Tibial nerve (tissue), 4 donors: ENCODE measurements at regions not wholly inside any gene's neighbourhood (a gene's known extent, or its start where the extent isn't known, plus 50 kb on each side); places are given as distances from the start of the nearest gene placed in this dataset.

Experiments used
- DNase-seq, 2 donors: peaks; one replicate each; pipeline ENCODE4 v3.0.0-alpha.2; 2019; ENCODE audit warnings: low spot score in 2 of 2
- H3K27ac ChIP-seq, 4 donors: fragments of 200-600 bp; sonication (generic) in 3 of 4; one replicate each; pipeline ENCODE4 v1.5.1; 2017 to 2019; ENCODE audit warnings: mild to moderate bottlenecking in 1 of 4
- H3K27me3 ChIP-seq, 2 donors: fragments of 200-600 bp; sonication (generic) in 1 of 2; one replicate each; pipeline versions ENCODE4 v1.5.1 to v1.6.0; 2017 to 2019
- H3K36me3 ChIP-seq, 3 donors: fragments of 200-600 bp; sonication (generic); one replicate each; pipeline ENCODE4 v1.5.1; 2018 to 2019
- H3K4me1 ChIP-seq, 4 donors: fragments of 200-600 bp; sonication (generic) in 3 of 4; one replicate each; pipeline ENCODE4 v1.5.1; 2017 to 2019
- H3K4me3 ChIP-seq, 4 donors: fragments of 200-600 bp; sonication (generic) in 3 of 4; one replicate each; pipeline ENCODE4 v1.5.1; 2017 to 2019; ENCODE audit warnings: mild to moderate bottlenecking in 1 of 4, moderate library complexity in 1 of 4
- H3K9me3 ChIP-seq, 4 donors: fragments of 200-600 bp; sonication (generic) in 3 of 4; one replicate each; pipeline ENCODE4 v1.5.1; 2017 to 2019
- EP300 ChIP-seq, 2 donors: sonication (generic); formaldehyde crosslinking; IDR thresholded peaks; one replicate each; pipeline ENCODE4 v1.6.1; 2017; ENCODE audit warnings: antibody characterized with exemption in 2 of 2, mild to moderate bottlenecking in 1 of 2
- POLR2A ChIP-seq, 2 donors: fragments of 450-650 bp; IDR thresholded peaks; one replicate each; pipeline ENCODE4 v1.6.1; 2017; ENCODE audit warnings: antibody characterized with exemption in 2 of 2, mild to moderate bottlenecking in 2 of 2, moderate library complexity in 2 of 2
- WGBS, 2 donors: methylation state at CpG; one replicate each; pipeline ENCODE4 v1.1.5; 2018; 5-methylcytosine and 5-hydroxymethylcytosine counted together
- TF ChIP-seq, protein P1 (sequence below), 5 experiments: fragments of 200-600 bp in 3 of 5; fragments of 450-650 bp in 2 of 5; sonication (generic) in 3 of 5; IDR thresholded peaks; one replicate each; pipeline ENCODE4 v1.5.1; 2016 to 2019; ENCODE audit warnings: antibody characterized with exemption in 5 of 5, mild to moderate bottlenecking in 3 of 5, moderate library complexity in 2 of 5

DNA sequence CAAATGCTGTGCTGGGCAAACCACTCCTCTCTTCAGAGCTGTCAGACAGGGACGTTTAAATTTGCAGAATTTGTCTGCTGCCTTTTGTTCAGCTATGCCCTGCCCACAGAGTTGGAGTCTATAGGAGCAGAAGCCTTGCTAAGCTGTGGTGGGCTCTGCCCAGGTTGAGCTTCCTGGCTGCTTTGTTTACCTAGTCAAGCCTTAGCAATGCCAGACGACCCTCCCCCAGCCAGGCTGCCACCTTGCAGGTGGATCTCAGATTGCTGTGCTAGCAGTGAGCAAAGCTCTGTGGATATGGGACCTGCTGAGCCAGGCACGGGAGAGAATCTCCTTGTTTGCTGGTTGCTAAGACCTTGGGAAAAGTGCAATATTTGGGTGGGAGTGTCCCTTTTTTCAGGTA lies 314.9 kb downstream of the NNT start:
- H3K4me1 ChIP-seq = no peaks in the 10 kb centered on the region
- no peak overlapping the region for H3K4me3 ChIP-seq
- TF ChIP-seq POLR2A (IDR thresholded peaks at IDR 0.05) (no peak), EP300 (IDR thresholded peaks at IDR 0.05) (no peak)
- TF ChIP-seq, protein P1, sequence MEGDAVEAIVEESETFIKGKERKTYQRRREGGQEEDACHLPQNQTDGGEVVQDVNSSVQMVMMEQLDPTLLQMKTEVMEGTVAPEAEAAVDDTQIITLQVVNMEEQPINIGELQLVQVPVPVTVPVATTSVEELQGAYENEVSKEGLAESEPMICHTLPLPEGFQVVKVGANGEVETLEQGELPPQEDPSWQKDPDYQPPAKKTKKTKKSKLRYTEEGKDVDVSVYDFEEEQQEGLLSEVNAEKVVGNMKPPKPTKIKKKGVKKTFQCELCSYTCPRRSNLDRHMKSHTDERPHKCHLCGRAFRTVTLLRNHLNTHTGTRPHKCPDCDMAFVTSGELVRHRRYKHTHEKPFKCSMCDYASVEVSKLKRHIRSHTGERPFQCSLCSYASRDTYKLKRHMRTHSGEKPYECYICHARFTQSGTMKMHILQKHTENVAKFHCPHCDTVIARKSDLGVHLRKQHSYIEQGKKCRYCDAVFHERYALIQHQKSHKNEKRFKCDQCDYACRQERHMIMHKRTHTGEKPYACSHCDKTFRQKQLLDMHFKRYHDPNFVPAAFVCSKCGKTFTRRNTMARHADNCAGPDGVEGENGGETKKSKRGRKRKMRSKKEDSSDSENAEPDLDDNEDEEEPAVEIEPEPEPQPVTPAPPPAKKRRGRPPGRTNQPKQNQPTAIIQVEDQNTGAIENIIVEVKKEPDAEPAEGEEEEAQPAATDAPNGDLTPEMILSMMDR (IDR thresholded peaks at IDR 0.05) = no peak
- no peak overlapping the region for H3K27ac ChIP-seq
- no peaks in the 10 kb centered on the region for H3K36me3 ChIP-seq
- DNase-seq = no peak
- peaks cover 0 to 26% (median 3%) of the 10 kb centered on the region in 4 donors for H3K9me3 ChIP-seq
- WGBS, 2 donors = 76% methylated on average over 3 of the region's 3 CpGs
- no peaks in the 10 kb centered on the region for H3K27me3 ChIP-seq

- H3K27ac ChIP-seq = no peak overlapping the region
- H3K27me3 ChIP-seq = no peaks in the 10 kb centered on the region
- no peak for DNase-seq
- no peaks in the 10 kb centered on the region for H3K36me3 ChIP-seq
- H3K9me3 ChIP-seq = no peaks in the 10 kb centered on the region
- TF ChIP-seq, protein P1 (IDR thresholded peaks at IDR 0.05) = no peak
- no peak for TF ChIP-seq POLR2A (IDR thresholded peaks at IDR 0.05)
- no peak for TF ChIP-seq EP300 (IDR thresholded peaks at IDR 0.05)
- H3K4me1 ChIP-seq = no peaks in the 10 kb centered on the region
- H3K4me3 ChIP-seq = no peak overlapping the region
These were observed 300.1 kb downstream of the NNT start for GRCh38 chr5:43903129-43903528.

DNA sequence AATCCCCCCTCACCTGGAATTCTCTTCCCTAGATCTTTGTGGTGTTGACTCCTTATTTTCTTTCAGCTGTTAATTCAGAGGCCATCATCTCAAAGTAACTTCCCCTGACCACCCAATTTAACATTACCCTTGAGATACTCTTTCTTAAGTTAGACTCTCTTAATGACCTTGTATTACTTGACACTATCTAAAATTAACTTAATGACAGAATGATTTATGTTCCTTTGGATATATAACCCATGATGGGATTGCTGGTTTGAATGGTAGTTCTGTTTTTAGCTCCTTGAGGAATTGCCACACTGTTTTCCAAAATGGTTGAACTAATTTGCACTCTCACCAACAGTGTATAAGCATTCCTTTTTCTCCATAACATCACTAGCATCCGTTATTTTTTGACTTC lies 298.0 kb downstream of the NNT start:
- no peak for TF ChIP-seq POLR2A (IDR thresholded peaks at IDR 0.05)
- TF ChIP-seq, protein P1 (IDR thresholded peaks at IDR 0.05) = no peak
- no peak for TF ChIP-seq EP300 (IDR thresholded peaks at IDR 0.05)
- no peak overlapping the region for H3K4me3 ChIP-seq
- H3K36me3 ChIP-seq = no peaks in the 10 kb centered on the region
- H3K27me3 ChIP-seq = no peaks in the 10 kb centered on the region
- H3K4me1 ChIP-seq = no peaks in the 10 kb centered on the region
- H3K27ac ChIP-seq = no peak overlapping the region
- 79 to 82% methylated on average over 1 of the region's 1 CpG for WGBS, 2 donors
- no peak for DNase-seq
- H3K9me3 ChIP-seq = no peaks in the 10 kb centered on the region

DNA sequence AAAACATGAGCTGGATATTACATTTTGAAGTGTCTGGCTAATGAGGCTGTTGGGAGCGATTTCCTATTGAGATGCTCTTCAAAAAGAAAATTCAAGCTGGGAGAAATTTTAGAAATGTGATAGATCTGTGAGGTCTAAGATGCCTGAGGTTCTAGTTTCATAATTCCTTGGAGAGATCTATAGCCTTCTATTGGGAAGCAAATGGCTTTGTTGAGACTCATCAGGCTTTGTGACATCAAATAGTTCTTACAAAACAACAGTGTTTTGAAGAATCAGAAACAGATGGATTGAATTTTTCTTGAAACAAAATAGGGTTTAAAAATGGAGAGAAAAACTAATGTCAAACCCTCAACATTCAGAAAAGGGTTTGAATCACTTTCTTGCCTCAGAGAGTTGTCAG lies 292.9 kb downstream of the NNT start:
- no peak overlapping the region for H3K4me3 ChIP-seq
- H3K27me3 ChIP-seq = no peaks in the 10 kb centered on the region
- H3K36me3 ChIP-seq = no peaks in the 10 kb centered on the region
- no peaks in the 10 kb centered on the region for H3K9me3 ChIP-seq
- WGBS, 2 donors = 91% methylated on average over 1 of the region's 1 CpG
- no peaks in the 10 kb centered on the region for H3K4me1 ChIP-seq
- no peak overlapping the region for H3K27ac ChIP-seq
- TF ChIP-seq, protein P1 (IDR thresholded peaks at IDR 0.05) = no peak
- TF ChIP-seq EP300 (IDR thresholded peaks at IDR 0.05) (no peak), POLR2A (IDR thresholded peaks at IDR 0.05) (no peak)
- no peak for DNase-seq

DNA sequence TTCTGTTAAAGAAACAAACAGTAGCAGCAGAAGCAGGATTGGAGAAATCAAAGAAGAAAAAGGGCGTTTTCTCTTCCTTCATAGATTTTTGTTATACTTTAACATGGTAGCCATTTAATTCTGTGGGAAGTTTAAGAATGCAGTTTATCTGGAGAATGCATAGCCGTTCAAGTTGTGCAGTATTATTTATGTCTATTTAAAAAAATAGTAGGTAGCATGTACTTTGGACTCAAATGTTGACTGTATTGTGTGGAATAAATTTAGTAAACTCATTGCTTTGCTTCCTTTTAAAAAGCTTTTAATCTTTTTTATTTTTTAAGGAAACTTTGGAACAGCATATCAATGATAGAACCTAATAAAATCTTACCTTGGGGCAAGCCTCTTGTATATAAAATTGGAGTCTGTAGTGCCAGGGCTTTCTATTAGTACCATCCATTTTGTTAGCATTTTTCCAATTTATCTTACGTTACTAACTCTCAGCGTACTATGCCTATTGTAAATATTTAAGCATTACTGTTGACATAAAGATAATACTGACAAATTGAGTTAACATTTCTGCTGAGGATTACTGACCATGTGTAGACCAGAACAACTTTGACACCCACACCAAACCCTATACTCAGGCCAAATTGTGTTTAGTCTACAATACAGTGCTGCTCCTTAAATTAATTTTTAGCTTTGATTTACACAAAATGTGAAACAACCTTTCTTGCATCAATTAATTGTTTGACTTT lies 291.1 kb downstream of the NNT start:
- Histone ChIP-seq H3K27ac (no peak overlapping the region), H3K4me3 (no peak overlapping the region), H3K9me3 (no peaks in the 10 kb centered on the region), H3K36me3 (no peaks in the 10 kb centered on the region), H3K27me3 (no peaks in the 10 kb centered on the region), H3K4me1 (no peaks in the 10 kb centered on the region)
- WGBS, 2 donors = 74 to 83% methylated on average over 4 of the region's 4 CpGs
- no peak for TF ChIP-seq POLR2A (IDR thresholded peaks at IDR 0.05)
- TF ChIP-seq EP300 (IDR thresholded peaks at IDR 0.05) = no peak
- TF ChIP-seq, protein P1 (IDR thresholded peaks at IDR 0.05) = no peak
- DNase-seq = no peak
